Activated CD4-positive, CD25-positive, alpha-beta regulatory T cell treated with anti-CD3 and anti-CD28 coated beads, Interleukin-2, amount 50 U/mL, for 24 hours (primary cell): ENCODE measurements at regions not wholly inside any gene's neighbourhood (a gene's known extent, or its start where the extent isn't known, plus 50 kb on each side); places are given as distances from the start of the nearest gene placed in this dataset.
"Not testable (repeated sequence)": the region's sequence is repeated elsewhere in the genome, so short reads cannot be mapped to it uniquely, and the experiment has no call there.

Source experiments
- ATAC-seq, 2 donors: fragments of 150-1000 bp; cut with Tn5 transposase; one replicate each; pipeline ENCODE4 v1.10.0; 2021; ENCODE audit warnings: mild to moderate bottlenecking in 1 of 2, moderate library complexity in 1 of 2

- no peak for ATAC-seq
Measured at GRCh38 chr7:410395-410910, 109.2 kb downstream of the PDGFA start.

GRCh38 chr7:411116-411515 lies 108.5 kb downstream of the PDGFA start:
- not testable (repeated sequence) for ATAC-seq

GRCh38 chr7:411677-412312 lies 107.9 kb downstream of the PDGFA start:
- no peak for ATAC-seq

DNA sequence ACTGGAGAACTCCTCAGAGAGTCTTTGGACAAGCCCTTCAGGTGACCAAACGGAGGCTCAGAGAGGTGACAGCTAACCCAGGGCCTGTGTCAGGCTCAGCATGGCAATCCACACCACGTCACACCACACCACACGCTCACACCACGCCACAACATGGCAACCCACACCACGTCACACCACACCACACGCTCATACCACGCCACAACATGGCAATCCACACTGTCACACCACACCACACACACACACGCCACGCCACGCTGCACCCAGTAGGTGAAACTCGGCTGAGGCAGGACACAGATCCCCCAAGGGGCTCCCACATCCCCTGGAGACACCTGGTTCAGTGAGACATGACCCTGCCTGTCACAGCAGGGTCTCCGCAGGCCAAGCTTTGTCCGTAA lies 107.3 kb downstream of the PDGFA start:
- no peak for ATAC-seq

GRCh38 chr7:414681-415560 lies 104.7 kb downstream of the PDGFA start:
- no peak for ATAC-seq

GRCh38 chr7:415646-416525 lies 103.8 kb downstream of the PDGFA start:
- no peak for ATAC-seq

- no peak for ATAC-seq
Measured at GRCh38 chr7:416761-417624, 102.7 kb downstream of the PDGFA start.

- ATAC-seq = no peak
Measured at GRCh38 chr7:417625-417889, 102.1 kb downstream of the PDGFA start.

GRCh38 chr7:417973-418601 lies 101.6 kb downstream of the PDGFA start:
- no peak for ATAC-seq

DNA sequence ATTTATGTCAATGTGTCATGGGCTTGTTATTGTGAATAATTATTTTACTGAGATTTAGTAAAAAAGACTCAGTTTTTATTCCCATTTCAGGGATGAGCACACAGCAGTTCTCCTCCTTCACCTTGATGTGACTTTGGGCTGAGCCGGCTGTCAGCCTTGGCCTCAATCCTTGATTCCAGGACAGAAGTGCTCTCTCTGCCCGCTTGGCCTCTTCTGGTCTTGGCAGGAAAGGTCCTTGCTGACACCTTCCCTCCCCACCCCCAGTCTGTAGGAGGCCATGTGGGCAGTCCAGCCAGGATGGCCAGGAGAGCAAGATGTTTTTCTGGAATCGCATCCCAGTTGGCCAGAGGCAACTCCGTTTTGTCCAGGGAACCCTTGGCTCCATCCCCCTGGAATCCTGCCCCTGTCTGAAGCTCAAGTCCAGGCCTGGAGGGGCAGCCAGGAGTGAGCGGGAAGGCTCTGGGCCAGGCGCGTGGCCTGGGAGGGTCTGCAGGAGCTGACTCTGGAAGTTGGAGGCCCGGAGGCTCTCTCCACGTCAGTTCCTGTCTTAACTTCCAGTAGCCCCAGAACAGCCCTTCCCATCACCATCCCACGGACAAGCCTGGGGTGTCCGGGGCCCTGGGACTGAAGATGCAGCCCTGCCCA lies 100.9 kb downstream of the PDGFA start:
- ATAC-seq = no peak

DNA sequence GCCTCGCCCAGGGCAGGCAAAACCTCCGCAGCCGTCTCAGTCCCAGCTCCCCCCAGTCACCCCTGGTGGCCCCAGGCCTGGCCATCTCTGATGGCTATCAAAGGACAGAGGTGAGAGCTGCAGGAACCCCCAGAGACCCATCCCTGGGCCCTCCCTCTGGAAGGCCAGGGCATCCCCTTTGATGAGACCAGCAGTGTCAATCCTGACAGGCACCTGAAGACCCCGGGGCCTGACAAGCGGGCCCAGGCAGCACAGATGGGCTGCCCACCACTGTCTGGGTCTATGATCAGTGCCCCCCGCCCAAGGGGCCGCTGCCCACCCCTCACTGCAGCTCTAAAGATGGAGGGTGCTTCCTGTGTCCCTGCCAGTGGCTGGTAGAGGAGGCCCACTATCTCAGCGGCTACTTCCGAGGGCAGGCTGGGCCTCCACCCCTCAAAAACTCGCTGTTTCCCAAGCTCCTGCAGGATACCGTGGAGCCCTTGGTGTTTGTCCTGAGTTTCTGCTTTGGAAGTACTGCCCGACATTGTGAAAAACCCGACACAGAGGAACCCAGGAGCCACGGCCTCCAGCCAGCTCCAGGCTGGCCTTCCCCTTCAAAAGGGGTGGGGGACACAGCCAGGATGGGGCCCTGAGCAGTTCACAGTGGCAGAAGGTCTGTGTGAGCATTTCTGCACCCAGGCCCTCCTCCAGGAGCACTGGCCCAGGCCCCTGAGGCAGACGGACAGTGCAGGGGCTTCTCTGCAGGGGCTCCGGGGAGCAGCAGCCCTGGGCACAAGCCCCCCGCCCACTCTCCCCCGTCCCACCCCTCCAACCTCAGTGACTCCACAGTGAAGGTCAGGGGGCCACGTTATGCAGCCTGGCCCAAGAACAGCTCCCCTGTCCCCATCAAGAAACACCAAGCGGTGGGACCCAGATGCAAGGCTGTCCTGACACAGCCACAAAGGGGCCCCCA lies 99.2 kb downstream of the PDGFA start:
- no peak for ATAC-seq

- ATAC-seq = no peak
Measured at GRCh38 chr7:421136-421991, 98.3 kb downstream of the PDGFA start.

DNA sequence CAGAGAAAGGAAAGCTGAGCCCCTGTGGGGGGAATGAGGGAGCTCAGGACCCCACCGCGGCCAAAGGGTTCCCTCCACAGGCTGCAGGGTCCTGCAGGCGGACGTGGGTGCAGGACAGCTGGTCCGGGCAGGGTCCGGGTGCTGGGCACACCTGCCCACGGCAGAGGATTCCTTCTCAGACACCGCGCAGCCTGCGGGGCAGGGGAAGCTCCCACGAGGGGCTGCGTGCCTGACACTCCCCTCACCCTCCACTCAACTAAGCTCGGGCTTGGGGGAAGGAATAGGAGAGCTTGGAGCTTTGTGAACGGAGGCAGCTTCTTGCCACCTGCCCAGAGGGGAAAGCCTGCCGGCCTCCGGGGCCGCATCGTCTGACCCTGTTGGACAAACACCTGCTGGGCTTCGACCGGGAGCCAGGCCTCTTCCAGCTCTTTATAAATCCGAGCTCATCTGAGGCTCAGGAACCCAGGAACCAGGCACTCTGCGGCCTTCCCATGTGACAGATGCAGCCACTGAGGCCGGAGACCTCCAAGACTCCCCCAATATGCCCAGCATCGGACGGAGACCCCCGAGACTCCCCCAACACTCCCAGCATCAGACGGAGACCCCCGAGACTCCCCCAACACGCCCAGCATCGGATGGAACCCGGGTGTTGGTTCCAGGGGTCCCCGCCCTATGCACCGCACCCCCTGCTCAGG lies 97.3 kb downstream of the PDGFA start:
- ATAC-seq = no peak

GRCh38 chr7:422886-423225 lies 96.8 kb downstream of the PDGFA start:
- no peak for ATAC-seq

- ATAC-seq = no peak
Measured at GRCh38 chr7:423312-424260, 96.1 kb downstream of the PDGFA start.

DNA sequence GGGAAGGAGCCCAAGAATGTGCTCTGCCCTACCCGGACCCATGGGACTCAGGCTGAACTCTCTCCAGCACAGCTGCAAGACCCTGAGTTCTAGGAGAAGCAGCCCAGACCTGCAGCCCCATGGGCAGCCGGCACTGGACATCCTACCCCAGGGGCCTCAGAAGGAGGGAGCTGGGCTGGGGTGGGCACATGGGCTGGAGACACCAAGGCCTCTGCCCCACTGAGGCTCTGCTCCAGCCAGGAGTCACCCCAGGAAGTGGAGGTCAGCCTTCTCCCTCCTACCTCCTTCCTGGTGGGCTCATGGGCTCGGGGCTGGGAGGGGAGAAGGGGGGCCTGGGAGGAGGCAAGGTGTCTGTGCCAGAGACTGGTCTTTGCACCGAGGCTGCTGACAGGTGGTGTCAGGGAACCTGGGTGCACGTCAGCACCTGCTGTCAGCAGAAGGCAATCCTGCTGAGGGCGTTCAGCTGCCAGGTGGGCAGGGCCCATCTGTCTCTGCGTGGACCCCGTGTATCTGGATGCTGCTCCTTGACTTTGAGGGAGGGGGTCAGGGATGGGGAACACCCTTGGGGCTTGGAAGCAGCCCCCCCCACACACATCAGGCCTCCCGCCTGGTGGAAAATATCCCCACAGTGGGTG lies 95.2 kb downstream of the PDGFA start:
- ATAC-seq = no peak
